ENCODE measurements at regions not wholly inside any gene's neighbourhood (a gene's known extent, or its start where the extent isn't known, plus 50 kb on each side); places are given as distances from the start of the nearest gene placed in this dataset.

DNA sequence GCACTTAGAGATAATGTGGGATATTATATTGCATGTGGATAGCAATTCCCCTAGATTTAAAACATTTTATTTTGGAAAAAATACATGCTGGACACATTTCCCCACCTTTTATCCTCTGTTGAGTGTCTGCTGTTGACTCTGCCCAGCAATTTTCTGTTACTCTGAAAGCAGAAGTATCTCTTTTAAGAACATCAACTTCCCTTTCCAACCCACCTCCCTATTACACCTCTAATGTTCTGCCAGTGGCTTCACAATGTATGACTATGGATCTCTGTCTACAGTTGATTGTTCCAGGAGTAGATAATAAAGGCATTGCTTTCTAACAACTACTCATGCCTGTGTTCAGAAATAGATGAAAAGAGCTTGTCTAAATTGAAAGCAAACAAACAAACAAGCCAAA is 754.8 kb upstream of the SLITRK6 start:
- in situ Hi-C loops (cut with MboI; ENCODE audit: low pct_unique_long_range_greater_than_20kb in 2 of 9, low sequenced_read_pairs in 9 of 9, unreplicated experiment in 9 of 9): no loop called here

DNA sequence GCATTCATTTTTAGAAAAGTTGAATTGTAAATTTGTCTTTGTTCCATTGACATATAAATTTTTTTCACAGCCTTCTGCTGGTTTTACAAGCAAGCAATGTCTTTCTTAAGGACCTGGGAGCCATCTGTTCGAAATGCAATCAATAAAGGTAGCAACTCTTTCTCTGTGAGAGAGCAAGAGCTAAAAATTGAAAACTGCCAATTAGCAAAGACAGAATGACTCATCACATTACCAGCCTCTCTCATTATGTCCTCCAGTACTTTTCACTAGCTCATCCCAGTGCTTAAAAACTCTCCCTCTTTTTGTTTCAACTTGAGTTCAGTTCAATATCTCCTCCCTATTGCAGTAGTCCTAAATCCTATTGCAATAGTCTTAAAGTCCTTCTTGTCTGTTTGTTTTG is 760.7 kb upstream of the SLITRK6 start:
- 0 to 83% (median 50%) methylated on average over 1 of the region's 1 CpG; no CpG with 5 or more reads in 1 of the 10 experiments for WGBS, 10 experiments
- Histone ChIP-seq H3K4me3 (no peak overlapping the region), H3K4me1 (replicated peaks in 1 of 2) (peaks cover 0 to 7% of the 10 kb centered on the region in 2 donors), H3K27ac (no peak overlapping the region)
- peak in 3 of 8 experiments; percentile 29 to 62 (median 51) for ATAC-seq (replicated peaks in 6 of 8)
- in situ Hi-C loops (cut with MboI; ENCODE audit: low pct_unique_long_range_greater_than_20kb in 2 of 9, low sequenced_read_pairs in 9 of 9, unreplicated experiment in 9 of 9): no loop called here

More for the DNA sequence above, 754.8 kb upstream of the SLITRK6 start:
- no peak for ATAC-seq (replicated peaks in 6 of 8)
- Histone ChIP-seq H3K4me3 (no peak overlapping the region), H3K4me1 (replicated peaks in 1 of 2) (no peaks in the 10 kb centered on the region), H3K27ac (no peak overlapping the region)

DNA sequence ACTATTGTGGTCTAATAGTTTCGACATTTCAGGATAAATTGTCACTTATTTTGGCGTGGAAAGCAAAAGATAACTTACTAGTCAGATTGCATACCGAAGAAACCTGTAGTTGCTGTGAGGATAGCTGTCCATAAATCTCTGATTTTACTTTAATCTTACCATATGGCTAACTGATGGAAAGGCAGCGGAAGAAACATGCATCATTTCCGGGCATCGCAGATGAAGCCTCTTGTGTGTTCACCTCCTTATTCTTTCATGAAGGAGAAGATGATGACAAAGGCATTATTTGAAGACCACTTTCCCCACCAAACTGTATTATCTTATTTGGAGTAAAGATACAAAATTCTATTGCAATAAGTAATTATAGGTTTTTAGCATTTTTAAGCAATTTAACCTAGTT is 763.6 kb upstream of the SLITRK6 start:
- in situ Hi-C loops (cut with MboI; ENCODE audit: low pct_unique_long_range_greater_than_20kb in 2 of 9, low sequenced_read_pairs in 9 of 9, unreplicated experiment in 9 of 9): no loop called here
- no peak for ATAC-seq (replicated peaks in 6 of 8)
- 28 to 100% (median 93%) methylated on average over 3 to 6 of the region's 6 CpGs; no CpG with 5 or more reads in 1 of the 10 experiments for WGBS, 10 experiments
- Histone ChIP-seq H3K4me3 (no peak overlapping the region), H3K27ac (no peak overlapping the region), H3K4me1 (replicated peaks in 1 of 2) (peaks cover 0 to 7% of the 10 kb centered on the region in 2 donors)

DNA sequence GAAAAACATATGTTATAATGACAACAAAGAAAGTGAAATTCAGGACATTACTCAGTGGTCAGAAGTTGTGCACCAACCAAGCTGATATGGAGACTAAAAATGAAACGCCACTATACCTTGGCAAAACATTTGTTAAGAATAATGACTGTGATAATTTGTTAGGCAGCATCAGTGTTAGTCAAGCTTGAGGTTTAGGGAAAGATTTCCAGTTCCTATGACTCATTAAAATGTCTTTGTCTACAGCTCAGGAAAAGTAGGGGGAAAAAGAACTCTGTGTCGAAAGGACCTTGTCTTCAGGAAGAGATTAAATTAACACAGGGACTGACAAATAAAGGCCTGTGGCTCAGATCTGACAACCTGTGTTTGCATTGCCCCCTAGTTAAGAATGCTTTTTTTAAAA is 764.1 kb upstream of the SLITRK6 start:
- Histone ChIP-seq H3K4me1 (replicated peaks in 1 of 2) (peaks cover 0 to 7% of the 10 kb centered on the region in 2 donors), H3K27ac (no peak overlapping the region), H3K4me3 (no peak overlapping the region)
- ATAC-seq (replicated peaks in 6 of 8): no peak
- 0 to 91% (median 75%) methylated on average over 1 to 2 of the region's 2 CpGs; no CpG with 5 or more reads in 2 of the 10 experiments for WGBS, 10 experiments
- in situ Hi-C loops (cut with MboI; ENCODE audit: low pct_unique_long_range_greater_than_20kb in 2 of 9, low sequenced_read_pairs in 9 of 9, unreplicated experiment in 9 of 9): no loop called here

DNA sequence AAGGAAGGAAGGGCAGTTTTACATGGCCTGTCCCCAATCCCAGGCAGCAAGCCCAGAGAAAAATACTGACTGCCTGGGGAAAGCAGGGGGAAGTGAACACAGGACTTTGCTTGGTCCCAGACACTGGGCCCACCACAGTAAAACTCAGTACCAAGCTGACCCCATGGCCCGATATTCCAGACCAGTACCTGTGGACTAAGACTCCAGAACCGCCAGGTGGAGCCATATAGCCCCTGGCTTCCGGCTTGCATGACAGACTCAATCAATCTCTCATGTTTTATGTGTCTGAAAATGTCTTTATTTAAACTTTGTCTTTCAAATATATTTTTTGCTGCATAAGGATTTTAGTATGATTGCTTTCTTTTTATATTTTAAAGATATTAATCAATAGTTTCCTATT is 767.9 kb upstream of the SLITRK6 start:
- in situ Hi-C loops (cut with MboI; ENCODE audit: low pct_unique_long_range_greater_than_20kb in 2 of 9, low sequenced_read_pairs in 9 of 9, unreplicated experiment in 9 of 9): no loop called here
- Histone ChIP-seq H3K4me3 (no peak overlapping the region), H3K4me1 (replicated peaks in 1 of 2) (no peaks in the 10 kb centered on the region), H3K27ac (no peak overlapping the region)
- 27 to 100% (median 80%) methylated on average over 1 to 3 of the region's 3 CpGs; no CpG with 5 or more reads in 2 of the 10 experiments for WGBS, 10 experiments
- ATAC-seq (replicated peaks in 6 of 8): no peak

DNA sequence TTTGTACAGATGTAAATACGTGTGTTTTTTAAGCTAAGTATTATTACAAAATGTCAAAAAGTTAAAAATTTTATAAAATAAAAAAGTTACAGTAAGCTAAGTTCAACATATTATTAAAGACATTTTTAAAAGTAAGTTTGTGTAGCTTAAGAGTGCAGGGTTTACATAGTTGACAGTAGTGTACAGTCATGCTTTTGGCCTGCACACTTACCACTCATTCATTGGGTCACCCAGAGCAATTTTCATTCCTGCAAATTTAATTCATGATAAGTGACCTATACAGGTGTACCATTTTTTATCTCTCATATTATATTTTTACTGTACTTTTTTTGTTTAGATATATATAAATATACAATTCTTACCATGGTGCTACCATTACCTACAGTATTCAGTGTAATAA is 769.9 kb upstream of the SLITRK6 start:
- ATAC-seq (replicated peaks in 6 of 8): no peak
- WGBS, 10 experiments: 10 to 92% (median 75%) methylated on average over 1 of the region's 1 CpG; no CpG with 5 or more reads in 1 of the 10 experiments

DNA sequence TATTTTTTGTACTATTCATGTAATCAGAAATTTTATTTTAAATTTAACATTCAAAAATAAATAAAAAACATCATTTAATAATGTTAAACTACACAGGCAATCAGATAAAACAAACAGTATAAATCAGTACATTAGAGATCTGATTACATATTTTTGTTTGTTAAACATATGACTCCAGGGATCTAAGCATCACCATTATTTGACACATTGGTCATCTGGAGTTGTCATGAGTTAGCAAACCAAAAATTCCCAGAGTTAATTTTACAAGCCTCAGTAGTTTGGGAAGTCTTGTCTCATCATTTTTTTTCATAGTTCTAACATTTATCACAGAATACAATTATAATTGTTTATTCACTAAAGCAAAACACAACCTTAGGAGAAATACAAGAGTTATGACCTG is 770.8 kb upstream of the SLITRK6 start:
- in situ Hi-C loops (cut with MboI; ENCODE audit: low pct_unique_long_range_greater_than_20kb in 2 of 9, low sequenced_read_pairs in 9 of 9, unreplicated experiment in 9 of 9): no loop called here
- ATAC-seq (replicated peaks in 6 of 8): no peak
- no peak overlapping the region for H3K4me3 ChIP-seq
- H3K4me1 ChIP-seq (replicated peaks in 1 of 2): no peaks in the 10 kb centered on the region
- H3K27ac ChIP-seq: no peak overlapping the region

More for the DNA sequence above, 769.9 kb upstream of the SLITRK6 start:
- in situ Hi-C loops (cut with MboI; ENCODE audit: low pct_unique_long_range_greater_than_20kb in 2 of 9, low sequenced_read_pairs in 9 of 9, unreplicated experiment in 9 of 9): no loop called here
- H3K4me1 ChIP-seq (replicated peaks in 1 of 2): no peaks in the 10 kb centered on the region
- no peak overlapping the region for H3K27ac ChIP-seq
- H3K4me3 ChIP-seq: no peak overlapping the region

DNA sequence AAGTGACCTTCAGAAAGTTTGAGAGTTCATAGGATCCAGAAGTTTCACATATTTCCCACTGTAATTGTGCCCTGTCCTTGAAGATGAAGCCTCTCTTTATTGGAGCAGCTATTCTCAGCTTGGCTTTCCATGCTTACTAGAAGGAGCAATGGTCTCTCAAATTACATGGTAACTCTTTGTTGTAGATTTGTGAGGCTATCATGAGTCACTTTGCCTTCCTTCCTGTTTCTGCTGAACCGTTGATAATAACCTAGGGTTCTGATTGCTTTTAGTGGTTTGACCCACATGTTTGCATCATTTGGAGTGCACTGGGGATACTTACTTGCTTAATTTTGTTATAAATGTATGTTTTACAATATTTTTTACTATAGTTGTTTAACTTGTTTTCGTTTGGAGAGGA is 772.9 kb upstream of the SLITRK6 start:
- Histone ChIP-seq H3K4me1 (replicated peaks in 1 of 2) (no peaks in the 10 kb centered on the region), H3K4me3 (no peak overlapping the region), H3K27ac (no peak overlapping the region)
- no peak for ATAC-seq (replicated peaks in 6 of 8)
- in situ Hi-C loops (cut with MboI; ENCODE audit: low pct_unique_long_range_greater_than_20kb in 2 of 9, low sequenced_read_pairs in 9 of 9, unreplicated experiment in 9 of 9): no loop called here
- WGBS, 10 experiments: 0 to 86% (median 62%) methylated on average over 1 to 2 of the region's 2 CpGs

DNA sequence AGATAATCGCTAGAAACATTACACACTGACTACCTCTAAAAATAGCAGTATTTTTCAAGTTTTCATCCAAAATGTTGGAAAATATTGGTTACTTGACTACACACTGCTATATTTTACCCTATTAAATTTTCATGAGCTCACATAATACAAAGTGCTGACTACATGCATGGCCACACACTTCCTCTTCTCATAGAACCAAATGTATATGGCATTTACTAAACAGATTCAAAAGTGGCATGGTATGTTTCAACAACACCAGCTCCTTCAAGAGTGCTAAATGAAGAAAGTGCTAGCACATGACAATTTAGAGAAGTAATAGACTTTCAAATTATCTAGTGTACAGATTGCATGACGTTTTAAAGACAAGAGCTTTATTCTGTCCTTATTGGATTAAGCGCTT is 780.4 kb upstream of the SLITRK6 start:
- H3K4me1 ChIP-seq (replicated peaks in 1 of 2): no peaks in the 10 kb centered on the region
- H3K27ac ChIP-seq: no peak overlapping the region
- in situ Hi-C loops (cut with MboI; ENCODE audit: low pct_unique_long_range_greater_than_20kb in 2 of 9, low sequenced_read_pairs in 9 of 9, unreplicated experiment in 9 of 9): no loop called here
- H3K4me3 ChIP-seq: no peak overlapping the region
- WGBS, 10 experiments: 33 to 100% (median 92%) methylated on average over 1 to 3 of the region's 3 CpGs; no CpG with 5 or more reads in 1 of the 10 experiments
- ATAC-seq (replicated peaks in 6 of 8): no peak

DNA sequence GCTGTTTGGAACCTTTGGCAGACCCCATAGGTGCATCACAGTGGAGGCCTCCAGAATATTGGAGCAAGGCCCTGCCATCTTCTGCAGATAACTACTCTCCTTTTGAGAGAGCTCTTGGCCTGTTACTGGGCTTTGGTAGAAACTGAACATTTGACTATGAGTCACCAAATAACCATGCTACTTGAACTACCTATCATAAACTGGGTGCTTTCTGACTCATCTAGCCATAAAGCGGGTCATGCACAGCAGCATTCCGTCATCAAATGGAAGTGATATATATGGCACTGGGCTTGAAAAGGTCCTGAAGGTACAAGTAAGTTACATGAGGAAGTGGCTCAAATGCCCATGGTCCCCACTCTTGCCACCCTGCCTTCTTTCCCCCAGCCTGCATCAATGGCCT is 782.5 kb upstream of the SLITRK6 start:
- Histone ChIP-seq H3K27ac (no peak overlapping the region), H3K4me3 (no peak overlapping the region), H3K4me1 (replicated peaks in 1 of 2) (no peaks in the 10 kb centered on the region)
- WGBS, 10 experiments: 36 to 100% (median 80%) methylated on average over 1 to 2 of the region's 2 CpGs; no CpG with 5 or more reads in 7 of the 10 experiments
- ATAC-seq (replicated peaks in 6 of 8): no peak
- in situ Hi-C loops (cut with MboI; ENCODE audit: low pct_unique_long_range_greater_than_20kb in 2 of 9, low sequenced_read_pairs in 9 of 9, unreplicated experiment in 9 of 9): no loop called here

DNA sequence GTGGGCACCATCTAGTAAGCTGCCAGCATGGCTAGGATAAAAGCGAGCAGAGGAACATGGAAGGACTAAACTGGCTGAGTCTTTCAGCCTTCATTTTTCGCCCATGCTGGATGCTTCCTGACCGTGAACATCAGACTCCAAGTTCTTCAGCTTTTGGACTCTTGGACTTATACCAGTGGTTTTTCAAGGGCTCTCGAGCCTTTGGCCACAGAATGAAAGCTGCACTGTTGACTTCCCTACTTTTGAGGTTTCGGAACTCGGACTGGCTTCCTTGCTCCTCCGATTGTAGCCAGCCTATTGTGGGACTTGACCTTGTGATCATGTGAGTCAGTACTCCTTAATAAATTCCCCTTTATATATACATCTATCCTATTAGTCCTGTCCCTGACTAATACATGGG is 785.1 kb upstream of the SLITRK6 start:
- Histone ChIP-seq H3K27ac (no peak overlapping the region), H3K4me3 (no peak overlapping the region), H3K4me1 (replicated peaks in 1 of 2) (no peaks in the 10 kb centered on the region)
- ATAC-seq (replicated peaks in 6 of 8): no peak
- 35 to 100% (median 90%) methylated on average over 3 to 6 of the region's 7 CpGs; no CpG with 5 or more reads in 4 of the 10 experiments for WGBS, 10 experiments
- in situ Hi-C loops (cut with MboI; ENCODE audit: low pct_unique_long_range_greater_than_20kb in 2 of 9, low sequenced_read_pairs in 9 of 9, unreplicated experiment in 9 of 9): no loop called here

DNA sequence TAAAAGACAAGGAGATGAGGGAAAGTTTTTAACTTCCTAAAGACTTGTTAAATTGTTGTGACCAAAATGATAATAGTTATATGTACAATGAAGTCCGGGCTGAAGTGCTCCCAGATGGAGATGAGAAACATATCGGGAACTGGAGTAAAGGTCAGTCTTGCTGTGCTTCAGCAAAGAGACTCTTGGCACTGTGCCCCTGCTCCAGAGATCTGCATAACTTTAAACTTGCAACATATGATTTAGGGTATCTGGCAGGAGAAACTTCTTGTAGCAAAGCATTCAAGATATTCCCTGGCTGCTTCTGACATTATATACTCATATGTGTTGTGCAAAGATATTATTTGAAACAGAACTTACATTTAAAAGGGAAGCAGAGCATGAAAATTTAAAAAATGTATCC is 786.6 kb upstream of the SLITRK6 start:
- Histone ChIP-seq H3K27ac (no peak overlapping the region), H3K4me3 (no peak overlapping the region), H3K4me1 (replicated peaks in 1 of 2) (no peaks in the 10 kb centered on the region)
- WGBS, 10 experiments: 0 to 100% (median 82%) methylated on average over 1 to 2 of the region's 2 CpGs; no CpG with 5 or more reads in 1 of the 10 experiments
- peak in 3 of 8 experiments; percentile 15 to 19 (median 19) for ATAC-seq (replicated peaks in 6 of 8)
- in situ Hi-C loops (cut with MboI; ENCODE audit: low pct_unique_long_range_greater_than_20kb in 2 of 9, low sequenced_read_pairs in 9 of 9, unreplicated experiment in 9 of 9): no loop called here

DNA sequence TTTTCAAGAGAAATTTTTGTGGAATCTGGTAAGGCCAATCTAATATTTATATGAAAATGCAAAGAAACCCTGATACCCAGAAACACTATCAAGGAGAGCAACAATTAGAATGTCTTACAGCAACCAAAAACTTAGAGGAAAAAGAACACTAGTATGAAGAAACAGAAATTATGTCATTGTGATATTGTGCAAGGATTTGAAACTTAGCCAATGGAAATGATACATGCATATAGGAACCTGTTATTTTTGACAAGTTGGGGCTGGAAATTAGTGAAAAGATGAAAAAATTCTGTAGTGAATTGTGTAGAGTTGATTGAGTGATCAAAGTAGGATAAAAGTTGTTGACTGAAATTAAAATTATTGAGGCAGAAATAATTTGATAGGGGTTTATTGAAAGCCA is 792.6 kb upstream of the SLITRK6 start:
- Histone ChIP-seq H3K27ac (no peak overlapping the region), H3K4me3 (no peak overlapping the region), H3K4me1 (replicated peaks in 1 of 2) (no peaks in the 10 kb centered on the region)
- no peak for ATAC-seq (replicated peaks in 6 of 8)
- in situ Hi-C loops (cut with MboI; ENCODE audit: low pct_unique_long_range_greater_than_20kb in 2 of 9, low sequenced_read_pairs in 9 of 9, unreplicated experiment in 9 of 9): no loop called here

DNA sequence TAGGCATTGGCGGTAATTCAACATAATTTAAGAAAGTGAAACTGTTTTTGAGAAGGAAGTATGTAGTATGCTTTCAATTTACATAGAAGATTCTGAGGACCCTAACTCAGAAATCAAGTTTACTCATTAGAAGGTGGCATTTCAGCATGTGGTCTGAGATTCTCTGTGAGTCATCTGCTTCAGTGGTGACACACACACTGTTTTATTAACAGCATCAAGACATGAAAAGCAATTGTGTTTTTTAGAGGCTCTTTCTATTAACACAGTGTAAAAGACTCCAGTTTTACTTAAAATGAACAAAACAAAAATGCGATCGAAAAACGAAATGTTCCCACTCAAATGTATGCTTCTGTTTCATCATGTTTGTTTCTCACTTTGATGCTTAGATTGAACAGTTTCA is 802.1 kb upstream of the SLITRK6 start:
- Histone ChIP-seq H3K4me1 (replicated peaks in 1 of 2) (no peaks in the 10 kb centered on the region), H3K4me3 (no peak overlapping the region), H3K27ac (no peak overlapping the region)
- ATAC-seq (replicated peaks in 6 of 8): peak in 5 of 8 experiments; percentile 39 to 78 (median 46)
- in situ Hi-C loops (cut with MboI; ENCODE audit: low pct_unique_long_range_greater_than_20kb in 2 of 9, low sequenced_read_pairs in 9 of 9, unreplicated experiment in 9 of 9): no loop called here
- WGBS, 10 experiments: 23 to 94% (median 87%) methylated on average over 1 to 4 of the region's 4 CpGs
